GM23338 (cell line): ENCODE measurements at regions not wholly inside any gene's neighbourhood (a gene's known extent, or its start where the extent isn't known, plus 50 kb on each side); places are given as distances from the start of the nearest gene placed in this dataset.

Source experiments
- ATAC-seq: fragments of 200-7000 bp; cut with Tn5 transposase; 3 replicates; pipeline ENCODE4 v1.9.1; 2020
- DNase-seq: peaks from one replicate; pipeline ENCODE4 v3.0.0-alpha.2; 2015; ENCODE audit warnings: low spot score
- H2AFZ ChIP-seq: fragments of 200-600 bp; sonication (generic); 2 replicates; pipeline ENCODE4 v1.8.0; 2016; ENCODE audit warnings: antibody characterized with exemption, mild to moderate bottlenecking, moderate library complexity
- H3F3A ChIP-seq: fragments of 200-600 bp; sonication (generic); replicated peaks from 2 replicates; pipeline ENCODE4 v1.8.0; 2017; ENCODE audit warnings: antibody characterized with exemption, mixed run types, low read depth
- H3K27ac ChIP-seq: fragments of 200-600 bp; sonication (generic); 2 replicates; pipeline ENCODE4 v1.6.1; 2016; ENCODE audit warnings: low read depth
- H3K27me3 ChIP-seq: fragments of 200-600 bp; sonication (generic); 2 replicates; pipeline ENCODE4 v1.8.0; 2016; ENCODE audit warnings: mild to moderate bottlenecking, mixed run types, moderate library complexity; ENCODE audit not compliant: insufficient read depth
- H3K36me3 ChIP-seq: fragments of 200-600 bp; sonication (generic); 2 replicates; pipeline ENCODE4 v1.8.0; 2016; ENCODE audit warnings: mild to moderate bottlenecking; ENCODE audit not compliant: insufficient read depth
- H3K4me1 ChIP-seq: fragments of 200-600 bp; sonication (generic); 2 replicates; pipeline ENCODE4 v1.8.0; 2016; ENCODE audit warnings: mild to moderate bottlenecking, moderate library complexity; ENCODE audit not compliant: insufficient read depth
- H3K4me2 ChIP-seq: fragments of 200-600 bp; sonication (generic); 2 replicates; pipeline ENCODE4 v1.7.1; 2017; ENCODE audit warnings: mixed run types
- H3K4me3 ChIP-seq: fragments of 200-600 bp; sonication (generic); 2 replicates; pipeline ENCODE4 v1.6.1; 2016; ENCODE audit warnings: mixed run types
- H3K79me2 ChIP-seq: fragments of 200-600 bp; sonication (generic); replicated peaks from 2 replicates; pipeline ENCODE4 v1.8.0; 2017; ENCODE audit warnings: mild to moderate bottlenecking; ENCODE audit not compliant: insufficient read depth
- H3K9me2 ChIP-seq: fragments of 200-600 bp; sonication (generic); 2 replicates; pipeline ENCODE4 v1.8.0; 2017; ENCODE audit not compliant: insufficient read depth
- H4K20me1 ChIP-seq: fragments of 200-600 bp; sonication (generic); replicated peaks from 2 replicates; pipeline ENCODE4 v1.8.0; 2017; ENCODE audit warnings: mild to moderate bottlenecking; ENCODE audit not compliant: insufficient read depth
- H3K27ac Mint-ChIP-seq: 2 replicates; pipeline ENCODE4 v1.8.0; 2020; ENCODE audit warnings: inconsistent platforms, mild to moderate bottlenecking, moderate library complexity, mixed read lengths
- H3K27me3 Mint-ChIP-seq: 3 replicates; pipeline ENCODE4 v1.8.0; 2022; ENCODE audit warnings: low read depth, mild to moderate bottlenecking, moderate library complexity, mixed read lengths, inconsistent platforms; ENCODE audit not compliant: insufficient read depth, poor library complexity
- H3K36me3 Mint-ChIP-seq: 3 replicates; pipeline ENCODE4 v1.8.0; 2021; ENCODE audit warnings: low read depth, mild to moderate bottlenecking, inconsistent platforms, moderate library complexity, mixed read lengths
- H3K4me1 Mint-ChIP-seq: 3 replicates; pipeline ENCODE4 v1.8.0; 2020; ENCODE audit warnings: mild to moderate bottlenecking, inconsistent platforms, mixed read lengths
- H3K4me3 Mint-ChIP-seq: 3 replicates; pipeline ENCODE4 v1.8.0; 2021; ENCODE audit warnings: moderate library complexity, mild to moderate bottlenecking, inconsistent platforms, mixed read lengths
- H3K9me3 Mint-ChIP-seq: 3 replicates; pipeline ENCODE4 v1.8.0; 2020; ENCODE audit warnings: moderate library complexity, mild to moderate bottlenecking, inconsistent platforms, mixed read lengths
- CREB1 ChIP-seq: fragments of 250-450 bp; sonication (Bioruptor Pico); IDR thresholded peaks from 2 replicates; pipeline ENCODE4 v1.5.0; 2020; ENCODE audit warnings: low read depth, mild to moderate bottlenecking, moderate library complexity
- CTCF ChIP-seq, 2 experiments: fragments of 200-600 bp in 1 of 2; sonication (generic) in 1 of 2; conservative IDR thresholded peaks; 2 replicates each; pipeline versions ENCODE4 v1.5.1 to v1.6.1; 2016 to 2017; ENCODE audit warnings: antibody characterized with exemption in 2 of 2, low read depth in 2 of 2, mild to moderate bottlenecking in 2 of 2, moderate library complexity in 1 of 2
- ETS1 ChIP-seq: IDR thresholded peaks from 2 replicates; pipeline ENCODE4 v1.6.1; 2016; ENCODE audit warnings: antibody characterized with exemption
- EZH2 ChIP-seq: fragments of 200-600 bp; sonication (generic); IDR thresholded peaks from one replicate; pipeline ENCODE4 v1.8.0; 2017; ENCODE audit warnings: antibody characterized with exemption, mild to moderate bottlenecking, low read depth; ENCODE audit not compliant: unreplicated experiment
- EZH2phosphoT487 ChIP-seq: fragments of 200-600 bp; sonication (generic); IDR thresholded peaks from one replicate; pipeline ENCODE4 v1.8.1; 2018; ENCODE audit warnings: antibody characterized with exemption; ENCODE audit not compliant: unreplicated experiment
- JUNB ChIP-seq: IDR thresholded peaks from one replicate; pipeline ENCODE4 v1.6.1; 2016; ENCODE audit warnings: antibody characterized with exemption; ENCODE audit not compliant: unreplicated experiment
- NANOG ChIP-seq: IDR thresholded peaks from 2 replicates; pipeline ENCODE4 v1.6.1; 2016; ENCODE audit warnings: antibody characterized with exemption, borderline replicate concordance
- POLR2AphosphoS5 ChIP-seq: IDR thresholded peaks from 2 replicates; pipeline ENCODE4 v1.6.1; 2016; ENCODE audit warnings: antibody characterized with exemption, low read depth
- REST ChIP-seq: IDR thresholded peaks from one replicate; pipeline ENCODE4 v1.6.1; 2018; ENCODE audit warnings: antibody characterized with exemption; ENCODE audit not compliant: unreplicated experiment
- STAT1 ChIP-seq: IDR thresholded peaks from one replicate; pipeline ENCODE4 v1.6.1; 2016; ENCODE audit warnings: antibody characterized with exemption; ENCODE audit not compliant: unreplicated experiment
- ZNF114 ChIP-seq: fragments of 250-450 bp; sonication (Bioruptor Pico); IDR thresholded peaks from 2 replicates; pipeline ENCODE4 v1.5.0; 2020; ENCODE audit warnings: mild to moderate bottlenecking, moderate library complexity
- ZNF331 ChIP-seq: fragments of 250-450 bp; sonication (Bioruptor Pico); IDR thresholded peaks from 2 replicates; pipeline ENCODE4 v1.5.0; 2020; ENCODE audit warnings: low read depth, mild to moderate bottlenecking, moderate library complexity
- ZNF462 ChIP-seq: fragments of 250-450 bp; sonication (Bioruptor Pico); IDR thresholded peaks from 2 replicates; pipeline ENCODE4 v1.5.0; 2020; ENCODE audit warnings: mild to moderate bottlenecking, moderate library complexity

GRCh38 chr2:122029945-122030344 is 274.5 kb downstream of the TSN start (continued):
- no peak for TF ChIP-seq ZNF462

- no peaks in the 10 kb centered on the region for H4K20me1 ChIP-seq
- H3K4me3 ChIP-seq, result no peak overlapping the region
- H2AFZ ChIP-seq, result peak overlapping the region; percentile 87; the same call in 1 of the 2 replicates
- no peak overlapping the region for H3K4me2 ChIP-seq
- H3K4me1 ChIP-seq, result peaks cover 9% of the 10 kb centered on the region
- Mint-ChIP-seq H3K4me3 (no peak overlapping the region), H3K9me3 (no peaks in the 10 kb centered on the region; the same call in 2 of the 3 replicates), H3K4me1 (peaks cover 20% of the 10 kb centered on the region), H3K36me3 (no peaks in the 10 kb centered on the region), H3K27me3 (peaks cover 4% of the 10 kb centered on the region), H3K27ac (no peak overlapping the region)
- no peak for DNase-seq
- no peaks in the 10 kb centered on the region for H3K79me2 ChIP-seq
- H3K9me2 ChIP-seq, result no peaks in the 10 kb centered on the region; the same call in 1 of the 2 replicates
- no peaks in the 10 kb centered on the region for H3K27me3 ChIP-seq
- no peak overlapping the region for H3K27ac ChIP-seq
- ATAC-seq, result peak; percentile 58
- H3K36me3 ChIP-seq, result no peaks in the 10 kb centered on the region
- H3F3A ChIP-seq, result no peaks in the 10 kb centered on the region
- TF ChIP-seq ZNF331 (CRISPR knock-in tag), result no peak
- TF ChIP-seq CREB1, result no peak
- no peak for TF ChIP-seq ETS1
- TF ChIP-seq ZNF114 (CRISPR knock-in tag), result no peak
- no peak for TF ChIP-seq CTCF (conservative IDR thresholded peaks at IDR 0.05; ENCODE audit: low read depth in 2 of 2)
- TF ChIP-seq STAT1, result no peak
- TF ChIP-seq EZH2phosphoT487, result no peak
- no peak for TF ChIP-seq POLR2AphosphoS5
- TF ChIP-seq EZH2, result no peak
- no peak for TF ChIP-seq REST
- TF ChIP-seq NANOG, result no peak
- TF ChIP-seq JUNB, result no peak
Measured at GRCh38 chr2:122031544-122032263, 276.3 kb downstream of the TSN start.
